Stimulated activated effector memory CD8-positive, alpha-beta T cell treated with anti-CD3 and anti-CD28 coated beads, Interleukin-12 subunit alpha, Interleukin-12 subunit beta, amount 100 ng/mL, for 72 hours (primary cell): ENCODE measurements at regions not wholly inside any gene's neighbourhood (a gene's known extent, or its start where the extent isn't known, plus 50 kb on each side); places are given as distances from the start of the nearest gene placed in this dataset.

ENCODE experiments used
- ATAC-seq: fragments of 150-1000 bp; cut with Tn5 transposase; 2 replicates; pipeline ENCODE4 v1.10.0; 2021
- DNase-seq, 2 donors: peaks; one replicate each; pipeline ENCODE4 v3.0.0; 2021 to 2022; ENCODE audit warnings: low spot score in 2 of 2
- H3K27ac Mint-ChIP-seq: one replicate; pipeline ENCODE4 v1.8.0; 2022; ENCODE audit warnings: mild to moderate bottlenecking, mixed read lengths
- H3K36me3 Mint-ChIP-seq: one replicate; pipeline ENCODE4 v1.8.0; 2022; ENCODE audit warnings: mild to moderate bottlenecking, mixed read lengths
- H3K4me1 Mint-ChIP-seq: one replicate; pipeline ENCODE4 v1.8.0; 2022; ENCODE audit warnings: mixed read lengths
- H3K4me3 Mint-ChIP-seq: one replicate; pipeline ENCODE4 v1.8.0; 2022; ENCODE audit warnings: mild to moderate bottlenecking, mixed read lengths
- H3K9me3 Mint-ChIP-seq: one replicate; pipeline ENCODE4 v1.8.0; 2022; ENCODE audit warnings: mixed read lengths

DNA sequence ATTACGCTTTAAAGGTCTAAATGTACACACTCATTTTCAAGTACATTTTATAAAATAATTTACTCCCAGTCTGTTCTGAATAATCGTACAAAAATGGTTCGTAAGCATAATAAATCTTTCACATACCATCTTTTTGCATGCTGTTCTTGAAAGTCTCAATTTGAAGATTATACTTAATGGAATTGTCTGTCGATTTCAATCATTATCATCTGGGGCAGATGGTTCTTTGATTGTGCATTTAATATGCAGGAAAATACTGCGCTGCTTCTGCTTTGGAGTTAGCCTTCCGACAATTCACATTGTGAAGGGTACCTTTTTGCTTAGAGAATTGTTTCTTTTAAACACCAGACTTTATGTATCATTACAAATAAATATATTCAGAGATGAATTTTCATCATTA lies 262.8 kb downstream of the ABCC12 start:
- H3K9me3 Mint-ChIP-seq, result no peaks in the 10 kb centered on the region
- no peak overlapping the region for H3K4me3 Mint-ChIP-seq
- ATAC-seq (no peak), DNase-seq (no peak)
- no peaks in the 10 kb centered on the region for H3K4me1 Mint-ChIP-seq
- peaks cover 2% of the 10 kb centered on the region for H3K36me3 Mint-ChIP-seq
- H3K27ac Mint-ChIP-seq, result no peak overlapping the region

DNA sequence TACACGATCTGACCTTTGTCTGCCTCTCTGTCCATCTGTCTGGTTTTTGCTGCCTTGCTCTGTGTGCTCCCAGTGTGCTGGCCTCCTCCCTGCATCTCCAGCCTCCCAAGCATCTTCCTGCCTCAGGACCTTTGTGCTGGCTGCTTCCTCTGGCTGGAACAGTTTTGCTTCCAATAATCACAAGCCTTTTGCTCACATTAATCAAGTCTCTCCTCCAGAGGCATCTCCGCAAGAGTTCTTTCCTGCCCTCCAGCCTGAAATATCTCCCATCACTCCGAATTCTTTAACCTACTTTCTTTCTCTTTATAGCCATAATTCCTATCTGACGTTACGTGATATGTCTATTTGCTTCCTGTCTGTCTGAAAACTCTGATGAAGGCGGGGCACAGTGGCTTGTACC lies 267.1 kb downstream of the ABCC12 start:
- Mint-ChIP-seq H3K36me3 (no peaks in the 10 kb centered on the region), H3K4me1 (no peaks in the 10 kb centered on the region), H3K27ac (no peak overlapping the region), H3K4me3 (no peak overlapping the region), H3K9me3 (no peaks in the 10 kb centered on the region)
- DNase-seq (no peak), ATAC-seq (no peak)

GRCh38 chr16:47888142-47888541 lies 267.7 kb downstream of the ABCC12 start:
- no peaks in the 10 kb centered on the region for H3K36me3 Mint-ChIP-seq
- DNase-seq, result no peak

GRCh38 chr16:47887496-47887895 lies 268.3 kb downstream of the ABCC12 start:
- H3K27ac Mint-ChIP-seq, result no peak overlapping the region
- no peak overlapping the region for H3K4me3 Mint-ChIP-seq
- H3K36me3 Mint-ChIP-seq, result no peaks in the 10 kb centered on the region
- DNase-seq (no peak), ATAC-seq (no peak)
- no peaks in the 10 kb centered on the region for H3K9me3 Mint-ChIP-seq
- H3K4me1 Mint-ChIP-seq, result no peaks in the 10 kb centered on the region

More at GRCh38 chr16:47888142-47888541, 267.7 kb downstream of the ABCC12 start:
- Mint-ChIP-seq H3K9me3 (no peaks in the 10 kb centered on the region), H3K4me3 (no peak overlapping the region), H3K27ac (no peak overlapping the region), H3K4me1 (no peaks in the 10 kb centered on the region)
- no peak for ATAC-seq

GRCh38 chr16:47886631-47887415 lies 269.0 kb downstream of the ABCC12 start:
- Mint-ChIP-seq H3K36me3 (no peaks in the 10 kb centered on the region), H3K4me1 (no peaks in the 10 kb centered on the region), H3K27ac (no peak overlapping the region), H3K4me3 (no peak overlapping the region), H3K9me3 (no peaks in the 10 kb centered on the region)
- ATAC-seq, result peak; percentile 16
- no peak for DNase-seq

- H3K36me3 Mint-ChIP-seq, result no peaks in the 10 kb centered on the region
- H3K9me3 Mint-ChIP-seq, result no peaks in the 10 kb centered on the region
- ATAC-seq (no peak), DNase-seq (no peak)
- H3K4me3 Mint-ChIP-seq, result no peak overlapping the region
- H3K27ac Mint-ChIP-seq, result no peak overlapping the region
- H3K4me1 Mint-ChIP-seq, result no peaks in the 10 kb centered on the region
Measured at GRCh38 chr16:47886139-47886538, 269.7 kb downstream of the ABCC12 start.

- ATAC-seq (no peak), DNase-seq (no peak)
- H3K9me3 Mint-ChIP-seq, result no peaks in the 10 kb centered on the region
- no peak overlapping the region for H3K27ac Mint-ChIP-seq
- no peaks in the 10 kb centered on the region for H3K36me3 Mint-ChIP-seq
- no peaks in the 10 kb centered on the region for H3K4me1 Mint-ChIP-seq
- no peak overlapping the region for H3K4me3 Mint-ChIP-seq
Measured at GRCh38 chr16:47885489-47885888, 270.3 kb downstream of the ABCC12 start.

DNA sequence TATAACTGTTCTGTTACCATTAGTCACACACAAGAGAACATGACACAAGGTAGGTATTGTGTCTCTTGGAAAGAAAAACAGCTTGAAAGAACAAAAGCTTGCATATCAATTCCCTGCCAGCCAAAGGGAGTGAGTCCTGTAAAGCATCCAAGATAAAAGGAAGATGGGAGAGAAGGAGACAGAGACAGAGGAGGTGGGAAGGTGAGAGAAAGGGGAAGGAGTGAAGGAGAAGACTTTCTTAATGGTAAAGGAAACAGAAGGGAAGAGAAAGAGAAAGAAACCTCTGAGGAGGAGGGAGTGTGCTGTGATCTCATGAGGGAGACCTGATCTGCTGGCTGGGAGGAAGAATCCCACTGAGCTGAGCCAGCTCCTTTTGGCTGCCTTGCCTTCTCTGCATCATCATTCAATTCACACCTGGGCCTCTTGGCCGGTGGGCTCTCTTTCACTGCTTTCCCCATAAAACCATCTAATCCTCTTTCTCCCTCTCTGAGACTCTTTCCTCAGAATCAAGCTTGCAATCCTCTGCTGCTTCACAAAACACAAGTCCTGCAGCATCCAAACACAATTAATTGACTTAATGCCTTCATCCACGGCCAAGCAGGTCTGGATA lies 271.6 kb downstream of the ABCC12 start:
- Mint-ChIP-seq H3K4me1 (no peaks in the 10 kb centered on the region), H3K27ac (no peak overlapping the region), H3K4me3 (no peak overlapping the region), H3K9me3 (no peaks in the 10 kb centered on the region), H3K36me3 (no peaks in the 10 kb centered on the region)
- ATAC-seq, result no peak
- DNase-seq, result no peak

DNA sequence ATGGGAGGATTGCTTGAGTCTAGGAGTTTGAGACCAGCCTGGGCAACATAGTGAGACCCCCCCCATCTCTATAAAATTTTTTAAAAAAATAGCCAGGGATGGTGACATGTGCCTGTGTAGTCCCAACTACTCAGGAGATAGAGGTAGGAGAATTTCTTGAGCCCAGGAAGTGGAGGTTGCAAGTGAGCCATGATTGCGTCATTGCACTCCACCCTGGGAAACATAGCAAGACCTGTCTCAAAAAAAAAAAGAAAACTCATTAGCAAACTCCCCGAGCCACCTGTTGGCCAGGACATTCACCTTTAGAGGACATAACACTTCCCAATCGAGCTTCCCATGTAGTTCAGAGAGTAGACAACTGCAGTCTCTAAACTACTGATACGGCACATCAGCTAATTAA lies 274.2 kb downstream of the ABCC12 start:
- H3K4me1 Mint-ChIP-seq, result no peaks in the 10 kb centered on the region
- H3K4me3 Mint-ChIP-seq, result no peak overlapping the region
- no peaks in the 10 kb centered on the region for H3K36me3 Mint-ChIP-seq
- DNase-seq (no peak), ATAC-seq (no peak)
- no peak overlapping the region for H3K27ac Mint-ChIP-seq
- no peaks in the 10 kb centered on the region for H3K9me3 Mint-ChIP-seq

DNA sequence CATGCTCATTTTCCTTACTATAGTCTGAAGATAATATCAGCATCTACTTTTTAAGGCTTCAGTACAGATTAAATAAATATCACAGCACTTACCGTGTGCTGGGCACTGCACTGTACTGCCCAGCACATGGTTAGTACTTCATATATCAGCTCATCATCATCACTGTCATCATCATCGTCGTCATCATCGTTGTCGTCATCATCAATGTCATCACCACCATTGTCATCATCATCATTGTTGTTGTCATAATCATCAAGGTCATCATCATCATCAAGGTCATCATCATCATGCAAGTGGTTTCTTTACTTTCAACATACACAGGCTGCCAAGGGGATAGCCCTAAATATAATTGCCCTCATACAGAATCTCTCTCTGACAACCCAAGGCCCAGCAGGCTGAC lies 275.1 kb downstream of the ABCC12 start:
- H3K9me3 Mint-ChIP-seq, result no peaks in the 10 kb centered on the region
- H3K36me3 Mint-ChIP-seq, result no peaks in the 10 kb centered on the region
- H3K4me3 Mint-ChIP-seq, result no peak overlapping the region
- no peaks in the 10 kb centered on the region for H3K4me1 Mint-ChIP-seq
- DNase-seq (no peak), ATAC-seq (no peak)
- H3K27ac Mint-ChIP-seq, result no peak overlapping the region

- Mint-ChIP-seq H3K9me3 (no peaks in the 10 kb centered on the region), H3K4me1 (no peaks in the 10 kb centered on the region), H3K27ac (no peak overlapping the region), H3K36me3 (no peaks in the 10 kb centered on the region), H3K4me3 (no peak overlapping the region)
- ATAC-seq (no peak), DNase-seq (no peak)
Measured at GRCh38 chr16:47877166-47877565, 278.6 kb downstream of the ABCC12 start.

DNA sequence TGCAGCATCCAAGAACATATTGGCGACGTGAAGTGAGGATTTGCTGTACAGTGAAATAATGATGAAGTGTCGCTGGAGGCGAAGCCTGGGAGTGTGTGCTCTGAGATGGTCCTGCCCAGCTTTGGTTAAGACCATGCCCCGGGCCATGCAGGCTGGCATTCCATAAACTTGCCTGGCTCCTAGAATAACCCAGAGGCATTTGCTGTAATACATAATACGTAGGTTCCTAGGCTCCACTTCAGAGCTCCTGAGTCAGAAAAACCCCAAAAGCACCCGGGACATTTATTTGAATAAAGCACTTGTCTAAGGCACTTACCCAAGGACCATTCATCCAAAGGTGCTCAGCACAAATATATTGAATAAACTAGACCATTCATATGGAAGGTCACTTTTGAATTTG lies 279.3 kb downstream of the ABCC12 start:
- ATAC-seq (no peak), DNase-seq (no peak)
- H3K4me1 Mint-ChIP-seq, result no peaks in the 10 kb centered on the region
- no peak overlapping the region for H3K4me3 Mint-ChIP-seq
- no peaks in the 10 kb centered on the region for H3K36me3 Mint-ChIP-seq
- no peak overlapping the region for H3K27ac Mint-ChIP-seq
- H3K9me3 Mint-ChIP-seq, result no peaks in the 10 kb centered on the region

- H3K4me1 Mint-ChIP-seq, result no peaks in the 10 kb centered on the region
- ATAC-seq, result no peak
- H3K4me3 Mint-ChIP-seq, result no peak overlapping the region
- H3K9me3 Mint-ChIP-seq, result no peaks in the 10 kb centered on the region
- H3K36me3 Mint-ChIP-seq, result no peaks in the 10 kb centered on the region
- DNase-seq, result no peak
- no peak overlapping the region for H3K27ac Mint-ChIP-seq
Measured at GRCh38 chr16:47873434-47873833, 282.4 kb downstream of the ABCC12 start.

- Mint-ChIP-seq H3K4me1 (no peaks in the 10 kb centered on the region), H3K9me3 (peaks cover 3% of the 10 kb centered on the region)
Measured at GRCh38 chr16:47872225-47872624, 283.6 kb downstream of the ABCC12 start.

DNA sequence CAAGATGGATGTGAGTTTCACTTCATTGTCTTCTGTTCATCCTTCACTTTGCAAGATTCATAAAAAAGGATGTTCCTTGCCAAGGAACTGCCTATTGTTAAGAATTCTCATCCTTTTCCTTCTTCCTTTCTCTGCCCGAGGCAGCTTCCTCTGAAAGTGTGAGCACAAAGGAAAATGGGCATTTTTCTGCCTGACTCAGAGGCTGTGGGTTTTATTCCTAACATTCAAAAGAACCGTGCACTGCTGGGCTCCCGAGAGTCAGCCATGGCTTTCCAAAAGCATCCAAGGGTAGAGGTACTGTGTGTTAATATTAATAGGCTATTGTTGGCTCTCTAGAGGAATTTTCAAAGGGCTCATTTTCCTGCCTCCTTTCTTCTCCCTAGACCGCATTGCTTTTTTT lies 289.4 kb downstream of the ABCC12 start:
- H3K36me3 Mint-ChIP-seq, result no peaks in the 10 kb centered on the region
- no peak overlapping the region for H3K27ac Mint-ChIP-seq
- ATAC-seq (no peak), DNase-seq (no peak)
- peaks cover 3% of the 10 kb centered on the region for H3K9me3 Mint-ChIP-seq
- no peak overlapping the region for H3K4me3 Mint-ChIP-seq
- no peaks in the 10 kb centered on the region for H3K4me1 Mint-ChIP-seq

More at GRCh38 chr16:47872225-47872624, 283.6 kb downstream of the ABCC12 start:
- Mint-ChIP-seq H3K36me3 (no peaks in the 10 kb centered on the region), H3K27ac (no peak overlapping the region), H3K4me3 (no peak overlapping the region)
- DNase-seq, result no peak
- no peak for ATAC-seq

DNA sequence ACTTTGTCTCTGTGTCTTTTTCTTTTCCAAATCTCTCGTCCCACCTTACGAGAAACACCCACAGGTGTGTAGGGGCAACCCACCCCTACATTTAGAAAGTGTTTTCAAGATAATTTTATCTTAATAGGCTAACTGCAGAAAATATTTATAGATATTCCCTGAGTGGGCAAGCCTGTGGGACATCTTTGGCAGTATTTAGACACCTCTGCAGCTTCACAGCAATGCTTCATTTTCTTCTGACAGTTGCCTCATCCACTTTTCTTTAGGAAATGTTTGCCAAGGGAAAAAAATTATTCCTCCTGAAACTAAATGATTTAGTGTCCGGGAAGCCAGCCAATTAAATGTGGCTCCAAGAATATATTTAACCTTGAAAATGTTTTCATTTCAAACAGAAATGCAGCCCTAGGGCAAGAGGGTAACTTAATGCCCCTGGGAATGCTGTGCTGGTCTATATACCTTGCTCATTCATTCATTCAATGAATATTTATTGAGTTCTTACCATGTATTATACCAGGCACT lies 290.4 kb downstream of the ABCC12 start:
- Mint-ChIP-seq H3K27ac (no peak overlapping the region), H3K4me3 (no peak overlapping the region), H3K36me3 (no peaks in the 10 kb centered on the region), H3K9me3 (peaks cover 3% of the 10 kb centered on the region), H3K4me1 (no peaks in the 10 kb centered on the region)
- DNase-seq (no peak), ATAC-seq (no peak)
